K562 (cell line): ENCODE measurements at regions not wholly inside any gene's neighbourhood (a gene's known extent, or its start where the extent isn't known, plus 50 kb on each side); places are given as distances from the start of the nearest gene placed in this dataset.

Experiments used
- ATAC-seq: fragments of 200-7000 bp; cut with Tn5 transposase; 3 replicates; pipeline ENCODE4 v1.9.1; 2020; ENCODE audit warnings: moderate library complexity
- BruUV-seq: library from RNA; stranded (reverse); fragments of 400-500 nt; replicated peaks from 2 replicates; lab custom pipeline; 2021; lab: Mats Ljungman, UMichigan
- CTCF ChIA-PET: fragments of 300-600 bp; formaldehyde crosslinking; extraction: SDS; loops from one replicate; lab custom pipeline; 2021; ENCODE audit warnings: low intra/inter-chr PET ratio; lab: Yijun Ruan, JAX
- POLR2A ChIA-PET: fragments of 300-600, 350-650 bp; sonication (Branson Sonifier 250); formaldehyde crosslinking; extraction: SDS; loops from one replicate; lab custom pipeline; 2021; ENCODE audit warnings: antibody characterized with exemption, inconsistent platforms; lab: Yijun Ruan, JAX
- DNase-seq, 4 experiments: peaks; one replicate each; pipeline versions ENCODE4 v3.0.0 to v3.0.0-alpha.2; 2011 to 2018; ENCODE audit warnings: low spot score in 3 of 4, mixed read lengths in 3 of 4; ENCODE audit errors: extremely low read depth in 1 of 4
- FAIRE-seq: peaks from 2 replicates; lab custom pipeline; 2011; peaks lifted over from hg19 to GRCh38; lab: Jason Lieb, UNC
- H2AFZ ChIP-seq: 2 replicates; pipeline ENCODE4 v1.6.0; 2011; ENCODE audit warnings: low read depth, low read length, control low read depth, inconsistent platforms
- H3K27ac ChIP-seq: fragments of 200-600 bp; 3 replicates; pipeline ENCODE4 v1.8.0; 2011; ENCODE audit warnings: low read depth, mild to moderate bottlenecking, control low read depth, inconsistent platforms, low read length, moderate library complexity, mixed read lengths; ENCODE audit errors: extremely low read depth
- H3K27me3 ChIP-seq, 2 experiments: fragments of 300-600 bp in 1 of 2; 2 replicates in 1 of 2; 3 replicates in 1 of 2; pipeline versions ENCODE4 v1.6.0 to v1.8.0; 2011; ENCODE audit warnings: inconsistent platforms in 2 of 2, low read length in 2 of 2, mild to moderate bottlenecking in 1 of 2, mixed read lengths in 1 of 2, moderate library complexity in 1 of 2; ENCODE audit not compliant: control insufficient read depth in 2 of 2, insufficient read depth in 2 of 2
- H3K36me3 ChIP-seq: fragments of 300-600 bp; 3 replicates; pipeline ENCODE4 v1.8.0; 2011; ENCODE audit warnings: mild to moderate bottlenecking, low read length, inconsistent platforms; ENCODE audit not compliant: control insufficient read depth, insufficient read depth
- H3K4me1 ChIP-seq, 2 experiments: fragments of 200-600 bp in 1 of 2; replicated peaks in 1 of 2; 2 replicates in 1 of 2; 3 replicates in 1 of 2; pipeline versions ENCODE4 v1.5.1 to v1.8.0; 2011; ENCODE audit warnings: inconsistent platforms in 2 of 2, low read length in 2 of 2, mild to moderate bottlenecking in 1 of 2, mixed read lengths in 1 of 2, moderate library complexity in 1 of 2; ENCODE audit not compliant: control insufficient read depth in 2 of 2, insufficient read depth in 2 of 2
- H3K4me2 ChIP-seq: 2 replicates; pipeline ENCODE4 v1.6.1; 2011; ENCODE audit warnings: low read length, control low read depth, inconsistent platforms, mixed read lengths; ENCODE audit not compliant: insufficient read depth
- H3K4me3 ChIP-seq: fragments of 200-600 bp; sonication (generic), shearing (Covaris generic); 2 replicates; pipeline ENCODE4 v1.5.1; 2016; ENCODE audit warnings: control low read depth, inconsistent platforms
- H3K79me2 ChIP-seq: fragments of 200-600 bp; 3 replicates; pipeline ENCODE4 v1.8.0; 2011; ENCODE audit warnings: low read length, inconsistent platforms; ENCODE audit not compliant: control insufficient read depth, insufficient read depth
- H3K9ac ChIP-seq, 2 experiments: 2 replicates each; pipeline versions ENCODE4 v1.6.0 to v1.6.1; 2011; ENCODE audit warnings: low read depth in 2 of 2, low read length in 2 of 2, control low read depth in 1 of 2, inconsistent platforms in 1 of 2, mild to moderate bottlenecking in 1 of 2, mixed read lengths in 1 of 2; ENCODE audit not compliant: insufficient read depth in 1 of 2
- H3K9me1 ChIP-seq: one replicate; pipeline ENCODE4 v1.6.0; 2011; ENCODE audit warnings: inconsistent platforms, mild to moderate bottlenecking, low read length, moderate library complexity; ENCODE audit not compliant: control insufficient read depth, insufficient read depth
- H3K9me3 ChIP-seq: replicated peaks from 2 replicates; pipeline ENCODE4 v1.5.1; 2011; ENCODE audit warnings: low read depth, low read length, inconsistent platforms; ENCODE audit not compliant: control insufficient read depth, insufficient read depth
- H4K20me1 ChIP-seq: replicated peaks from 2 replicates; pipeline ENCODE4 v1.6.1; 2011; ENCODE audit warnings: low read length, inconsistent platforms, mixed read lengths; ENCODE audit not compliant: control insufficient read depth, insufficient read depth
- CXXC5 ChIP-seq: fragments of 250-450 bp; sonication (Bioruptor Pico); IDR thresholded peaks from 2 replicates; pipeline ENCODE4 v1.8.0; 2022; ENCODE audit warnings: inconsistent platforms, mild to moderate bottlenecking, moderate library complexity
- DMBX1 ChIP-seq: fragments of 250-450 bp; sonication (Bioruptor Pico); IDR thresholded peaks from 2 replicates; pipeline ENCODE4 v1.8.0; 2022; ENCODE audit warnings: inconsistent platforms, mild to moderate bottlenecking, moderate library complexity, borderline replicate concordance
- FIP1L1 ChIP-seq: fragments of 200-400 bp; formaldehyde crosslinking; IDR thresholded peaks from 2 replicates; pipeline ENCODE4 v1.6.1; 2018; ENCODE audit warnings: mild to moderate bottlenecking, low read depth, low read length; ENCODE audit not compliant: poor library complexity, severe bottlenecking
- FOSL1 ChIP-seq: fragments of 200-800 bp; sonication (Bioruptor generic); conservative IDR thresholded peaks from 2 replicates; pipeline ENCODE4 v1.6.1; 2016; ENCODE audit warnings: missing genetic modification characterization, missing compliant biosample characterization
- HDAC1 ChIP-seq, 2 experiments: fragments of 450-650 bp; IDR thresholded peaks; 2 replicates each; pipeline ENCODE4 v1.6.1; 2016 to 2017; ENCODE audit warnings: inconsistent platforms in 1 of 2, mild to moderate bottlenecking in 1 of 2, moderate library complexity in 1 of 2
- JUNB ChIP-seq: fragments of 450-650 bp; formaldehyde crosslinking; conservative IDR thresholded peaks from 2 replicates; pipeline ENCODE4 v1.4.0; 2020; ENCODE audit warnings: mild to moderate bottlenecking
- PHB ChIP-seq: fragments of 250-450 bp; sonication (Bioruptor Pico); IDR thresholded peaks from 2 replicates; pipeline ENCODE4 v1.5.0; 2021
- PHF8 ChIP-seq: fragments of 200-600 bp; sonication (generic); IDR thresholded peaks from 2 replicates; pipeline ENCODE4 v1.6.1; 2012; ENCODE audit warnings: mixed run types, mild to moderate bottlenecking, inconsistent platforms, low read length, moderate library complexity, borderline replicate concordance
- SOX6 ChIP-seq: fragments of 450-650 bp; IDR thresholded peaks from 2 replicates; pipeline ENCODE4 v1.6.1; 2014; ENCODE audit warnings: mild to moderate bottlenecking
- STAT6 ChIP-seq: sonication (generic); formaldehyde crosslinking; IDR thresholded peaks from 2 replicates; pipeline ENCODE4 v1.8.1; 2023; ENCODE audit warnings: mild to moderate bottlenecking, missing genetic modification reagents
- TCF3 ChIP-seq: sonication (generic); formaldehyde crosslinking; IDR thresholded peaks from 2 replicates; pipeline ENCODE4 v1.4.0; 2020; ENCODE audit warnings: mild to moderate bottlenecking, missing genetic modification reagents
- ZNF324 ChIP-seq: fragments of 250-450 bp; sonication (Bioruptor Pico); IDR thresholded peaks from 2 replicates; pipeline ENCODE4 v1.4.0; 2020; ENCODE audit warnings: mild to moderate bottlenecking
- ZNF764 ChIP-seq: fragments of 250-450 bp; sonication (Bioruptor Pico); IDR thresholded peaks from 2 replicates; pipeline ENCODE4 v1.4.0; 2020; ENCODE audit warnings: low read depth, mild to moderate bottlenecking, moderate library complexity
- WGBS: fragments of 100-300 bp; shearing (Covaris generic); methylation state at CpG from one replicate; pipeline ENCODE4 v1.1.6; 2016; ENCODE audit warnings: low coverage, mixed read lengths; ENCODE audit not compliant: insufficient coverage; ENCODE audit errors: missing lambda C conversion rate; 5-methylcytosine and 5-hydroxymethylcytosine counted together
- in situ Hi-C: fragments of 300-500 bp; cut with MboI; formaldehyde crosslinking; loops from 4 replicates; pipeline ENCODE4 v1.15.0; 2018; ENCODE audit warnings: inconsistent platforms, mixed read lengths
- intact Hi-C: fragments of 100-400 bp; cut with micrococcal nuclease; formaldehyde crosslinking; loops from 2 replicates; pipeline ENCODE4 v1.14.2; 2022
- TF ChIP-seq, protein P1 (sequence below): sonication (generic); IDR thresholded peaks from 2 replicates; pipeline ENCODE4 v1.6.1; 2016
- TF ChIP-seq, protein P2 (sequence below): fragments of 250-450 bp; sonication (Bioruptor Pico); IDR thresholded peaks from 2 replicates; pipeline ENCODE4 v1.4.0; 2020; ENCODE audit warnings: mild to moderate bottlenecking, moderate library complexity

DNA sequence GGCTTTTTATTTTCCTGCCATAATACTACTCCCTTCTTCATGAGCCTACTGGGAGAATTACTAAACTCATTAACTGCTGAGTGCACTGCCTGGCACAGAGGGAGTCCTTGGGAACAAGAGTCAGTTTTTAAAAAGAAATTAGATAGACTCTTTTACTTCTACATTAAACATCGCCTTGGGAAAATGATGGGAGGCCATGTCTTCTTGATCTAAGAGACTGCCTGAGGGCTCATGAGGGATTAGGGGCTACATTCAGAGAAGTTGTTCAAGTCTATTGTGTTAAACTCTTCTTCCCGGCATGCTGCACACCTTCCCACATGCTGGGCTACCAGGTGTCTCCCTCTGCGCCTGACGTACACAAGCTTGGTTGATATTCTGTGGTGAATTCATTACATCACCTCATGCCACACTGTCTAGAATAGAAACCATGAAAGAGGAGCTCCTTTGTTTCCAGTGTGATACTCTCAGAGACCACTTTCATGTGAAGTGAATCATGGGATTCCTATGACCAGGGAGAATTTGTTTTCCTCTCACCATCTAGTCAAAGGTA lies 1422.3 kb downstream of the AACS start:
- no peaks in the 10 kb centered on the region for H3K9me3 ChIP-seq
- TF ChIP-seq, protein P1, sequence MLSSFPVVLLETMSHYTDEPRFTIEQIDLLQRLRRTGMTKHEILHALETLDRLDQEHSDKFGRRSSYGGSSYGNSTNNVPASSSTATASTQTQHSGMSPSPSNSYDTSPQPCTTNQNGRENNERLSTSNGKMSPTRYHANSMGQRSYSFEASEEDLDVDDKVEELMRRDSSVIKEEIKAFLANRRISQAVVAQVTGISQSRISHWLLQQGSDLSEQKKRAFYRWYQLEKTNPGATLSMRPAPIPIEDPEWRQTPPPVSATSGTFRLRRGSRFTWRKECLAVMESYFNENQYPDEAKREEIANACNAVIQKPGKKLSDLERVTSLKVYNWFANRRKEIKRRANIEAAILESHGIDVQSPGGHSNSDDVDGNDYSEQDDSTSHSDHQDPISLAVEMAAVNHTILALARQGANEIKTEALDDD: no peak
- TF ChIP-seq SOX6 (no peak), PHB (no peak), ZNF324 (CRISPR knock-in tag) (no peak), TCF3 (CRISPR knock-in tag) (no peak), PHF8 (no peak), FOSL1 (tag) (no peak), FIP1L1 (no peak), JUNB (CRISPR knock-in tag) (no peak), ZNF764 (CRISPR knock-in tag) (no peak), CXXC5 (CRISPR knock-in tag) (no peak), HDAC1 (IDR thresholded peaks at IDR 0.05) (no peak), STAT6 (no peak), DMBX1 (CRISPR knock-in tag) (no peak)
- TF ChIP-seq, protein P2, sequence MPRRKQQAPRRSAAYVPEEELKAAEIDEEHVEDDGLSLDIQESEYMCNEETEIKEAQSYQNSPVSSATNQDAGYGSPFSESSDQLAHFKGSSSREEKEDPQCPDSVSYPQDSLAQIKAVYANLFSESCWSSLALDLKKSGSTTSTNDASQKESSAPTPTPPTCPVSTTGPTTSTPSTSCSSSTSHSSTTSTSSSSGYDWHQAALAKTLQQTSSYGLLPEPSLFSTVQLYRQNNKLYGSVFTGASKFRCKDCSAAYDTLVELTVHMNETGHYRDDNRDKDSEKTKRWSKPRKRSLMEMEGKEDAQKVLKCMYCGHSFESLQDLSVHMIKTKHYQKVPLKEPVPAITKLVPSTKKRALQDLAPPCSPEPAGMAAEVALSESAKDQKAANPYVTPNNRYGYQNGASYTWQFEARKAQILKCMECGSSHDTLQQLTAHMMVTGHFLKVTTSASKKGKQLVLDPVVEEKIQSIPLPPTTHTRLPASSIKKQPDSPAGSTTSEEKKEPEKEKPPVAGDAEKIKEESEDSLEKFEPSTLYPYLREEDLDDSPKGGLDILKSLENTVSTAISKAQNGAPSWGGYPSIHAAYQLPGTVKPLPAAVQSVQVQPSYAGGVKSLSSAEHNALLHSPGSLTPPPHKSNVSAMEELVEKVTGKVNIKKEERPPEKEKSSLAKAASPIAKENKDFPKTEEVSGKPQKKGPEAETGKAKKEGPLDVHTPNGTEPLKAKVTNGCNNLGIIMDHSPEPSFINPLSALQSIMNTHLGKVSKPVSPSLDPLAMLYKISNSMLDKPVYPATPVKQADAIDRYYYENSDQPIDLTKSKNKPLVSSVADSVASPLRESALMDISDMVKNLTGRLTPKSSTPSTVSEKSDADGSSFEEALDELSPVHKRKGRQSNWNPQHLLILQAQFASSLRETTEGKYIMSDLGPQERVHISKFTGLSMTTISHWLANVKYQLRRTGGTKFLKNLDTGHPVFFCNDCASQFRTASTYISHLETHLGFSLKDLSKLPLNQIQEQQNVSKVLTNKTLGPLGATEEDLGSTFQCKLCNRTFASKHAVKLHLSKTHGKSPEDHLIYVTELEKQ (CRISPR knock-in tag): no peak

More for the DNA sequence above, 1422.3 kb downstream of the AACS start:
- no peak for FAIRE-seq
- no peak for DNase-seq
- Histone ChIP-seq H3K4me2 (no peak overlapping the region), H3K9ac (no peak overlapping the region), H3K27me3 (no peaks in the 10 kb centered on the region), H3K4me3 (no peak overlapping the region), H3K9me1 (no peaks in the 10 kb centered on the region), H3K79me2 (no peaks in the 10 kb centered on the region), H4K20me1 (no peaks in the 10 kb centered on the region), H3K27ac (no peak overlapping the region), H2AFZ (no peak overlapping the region), H3K36me3 (no peaks in the 10 kb centered on the region), H3K4me1 (no peaks in the 10 kb centered on the region)
- intact Hi-C loops: no loop called here
- ChIA-PET CTCF (interaction anchor here (0.7 kb wide), 1 partner anchor 948 kb away, joined by 3 read pairs; no protein-coding TSS in a partner anchor), POLR2A (no interaction called here)
- BruUV-seq: no TSS peak
- in situ Hi-C loops: no loop called here
- ATAC-seq: no peak
- WGBS: 0% methylated on average over 4 of the region's 4 CpGs
